Cardiac fibroblast (primary cell): ENCODE measurements at regions not wholly inside any gene's neighbourhood (a gene's known extent, or its start where the extent isn't known, plus 50 kb on each side); places are given as distances from the start of the nearest gene placed in this dataset.
"Not testable (repeated sequence)": the region's sequence is repeated elsewhere in the genome, so short reads cannot be mapped to it uniquely, and the experiment has no call there.

Experiments used
- DNase-seq, 2 donors: peaks; one replicate each; pipeline versions ENCODE4 v3.0.0 to v3.0.0-alpha.2; 2010; ENCODE audit warnings: low read depth in 2 of 2
- H3K4me3 ChIP-seq, 2 donors: replicated peaks in 1 of 2; 1 replicate in 1 of 2; 2 replicates in 1 of 2; pipeline ENCODE4 v1.5.1; 2011; ENCODE audit warnings: low read depth in 2 of 2, low read length in 2 of 2, mild to moderate bottlenecking in 2 of 2, moderate library complexity in 1 of 2
- TF ChIP-seq, protein P1 (sequence below): IDR thresholded peaks from one replicate; pipeline ENCODE4 v1.5.1; 2011; ENCODE audit warnings: low read depth, mild to moderate bottlenecking, low read length, inconsistent platforms

DNA sequence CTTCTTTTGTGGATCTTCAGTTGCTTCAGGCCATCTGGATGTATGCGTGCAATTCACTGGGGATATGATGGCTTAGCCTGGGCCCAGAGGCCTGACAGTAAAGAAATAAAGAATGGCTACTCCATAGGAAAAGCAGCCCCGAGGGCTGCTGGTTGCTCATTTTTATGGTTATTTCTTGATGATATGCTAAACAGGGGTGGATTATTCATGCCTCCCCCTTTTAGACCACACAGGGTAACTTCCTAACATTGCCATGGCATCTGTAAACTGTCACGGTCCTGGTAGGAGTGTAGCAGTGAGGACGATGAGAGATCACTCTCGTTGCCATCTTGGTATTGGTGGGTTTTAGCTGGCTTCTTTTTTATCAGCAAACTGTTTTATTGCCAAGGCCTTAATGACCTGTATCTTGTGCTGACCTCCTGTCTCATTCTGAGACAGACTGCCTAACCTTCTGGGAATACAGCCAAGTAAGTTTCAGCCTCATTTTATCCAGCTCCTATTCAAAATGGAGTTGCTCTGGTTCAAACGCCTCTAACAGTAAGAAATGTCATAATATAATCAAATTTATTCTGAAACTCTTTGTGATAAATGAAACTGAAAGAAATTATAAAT is 60.5 kb downstream of the DSEL start:
- no peak for DNase-seq

DNA sequence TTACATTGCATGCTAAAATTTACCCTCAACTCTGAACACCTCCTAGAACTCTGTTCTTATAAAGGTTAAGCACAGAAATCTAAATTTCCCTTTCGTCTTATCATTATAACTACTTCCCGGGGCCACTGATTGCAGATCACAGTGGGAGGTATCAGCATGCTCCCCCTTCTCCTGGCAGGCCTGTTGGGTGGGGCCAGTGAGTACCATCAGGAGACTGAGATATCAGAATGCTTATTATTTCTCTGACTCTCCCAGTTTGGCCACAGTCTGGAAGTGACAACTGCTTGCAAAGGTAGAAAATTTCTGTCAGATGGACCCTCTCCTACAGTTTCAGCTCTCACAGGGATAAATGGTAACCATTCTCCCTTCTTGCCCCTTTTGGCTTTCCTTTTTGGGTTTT is 62.6 kb downstream of the DSEL start:
- TF ChIP-seq, protein P1, sequence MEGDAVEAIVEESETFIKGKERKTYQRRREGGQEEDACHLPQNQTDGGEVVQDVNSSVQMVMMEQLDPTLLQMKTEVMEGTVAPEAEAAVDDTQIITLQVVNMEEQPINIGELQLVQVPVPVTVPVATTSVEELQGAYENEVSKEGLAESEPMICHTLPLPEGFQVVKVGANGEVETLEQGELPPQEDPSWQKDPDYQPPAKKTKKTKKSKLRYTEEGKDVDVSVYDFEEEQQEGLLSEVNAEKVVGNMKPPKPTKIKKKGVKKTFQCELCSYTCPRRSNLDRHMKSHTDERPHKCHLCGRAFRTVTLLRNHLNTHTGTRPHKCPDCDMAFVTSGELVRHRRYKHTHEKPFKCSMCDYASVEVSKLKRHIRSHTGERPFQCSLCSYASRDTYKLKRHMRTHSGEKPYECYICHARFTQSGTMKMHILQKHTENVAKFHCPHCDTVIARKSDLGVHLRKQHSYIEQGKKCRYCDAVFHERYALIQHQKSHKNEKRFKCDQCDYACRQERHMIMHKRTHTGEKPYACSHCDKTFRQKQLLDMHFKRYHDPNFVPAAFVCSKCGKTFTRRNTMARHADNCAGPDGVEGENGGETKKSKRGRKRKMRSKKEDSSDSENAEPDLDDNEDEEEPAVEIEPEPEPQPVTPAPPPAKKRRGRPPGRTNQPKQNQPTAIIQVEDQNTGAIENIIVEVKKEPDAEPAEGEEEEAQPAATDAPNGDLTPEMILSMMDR: no peak

More for the DNA sequence above, 60.5 kb downstream of the DSEL start:
- no peak overlapping the region for H3K4me3 ChIP-seq
- TF ChIP-seq, protein P1: no peak

DNA sequence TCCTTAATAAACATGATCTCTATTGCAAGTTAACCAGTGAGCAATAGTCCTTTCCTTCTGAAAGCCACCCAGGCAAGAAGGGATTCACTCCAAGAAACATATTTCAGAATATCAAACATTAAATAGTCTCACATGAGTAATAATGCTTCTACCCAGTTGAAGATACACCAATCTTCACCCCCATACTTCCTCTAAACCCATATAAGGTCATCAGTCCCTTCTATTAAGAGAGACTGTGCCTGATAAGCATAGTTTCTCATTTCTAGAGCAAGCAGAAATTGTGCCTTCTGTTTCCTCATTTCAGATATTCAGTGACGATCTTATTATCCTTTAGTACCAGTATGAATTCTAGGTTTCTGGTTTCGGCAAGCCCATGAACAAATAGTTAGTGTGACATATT is 64.6 kb downstream of the DSEL start:
- TF ChIP-seq, protein P1: no peak
- no peak for DNase-seq
- no peak overlapping the region for H3K4me3 ChIP-seq

More for the DNA sequence above, 62.6 kb downstream of the DSEL start:
- DNase-seq: no peak
- no peak overlapping the region for H3K4me3 ChIP-seq

DNA sequence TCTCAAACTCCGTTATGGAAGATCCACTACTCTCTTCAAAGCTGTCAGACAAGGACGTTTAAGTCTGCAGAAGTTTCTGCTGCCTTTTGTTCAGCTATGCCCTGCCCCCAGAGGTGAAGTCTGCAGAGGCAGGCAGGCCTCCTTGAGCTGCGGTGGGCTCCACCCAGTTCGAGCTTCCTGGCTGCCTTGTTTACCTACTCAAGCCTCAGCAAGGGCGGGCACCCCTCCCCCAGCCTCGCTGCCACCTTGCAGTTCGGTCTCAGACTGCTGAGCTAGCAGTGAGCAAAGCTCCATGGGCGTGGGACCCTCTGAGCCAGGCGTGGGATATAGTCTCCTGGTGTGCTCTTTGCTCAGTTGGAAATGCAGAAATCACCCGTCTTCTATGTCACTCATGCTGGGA is 65.4 kb downstream of the DSEL start:
- DNase-seq: not testable (repeated sequence)

DNA sequence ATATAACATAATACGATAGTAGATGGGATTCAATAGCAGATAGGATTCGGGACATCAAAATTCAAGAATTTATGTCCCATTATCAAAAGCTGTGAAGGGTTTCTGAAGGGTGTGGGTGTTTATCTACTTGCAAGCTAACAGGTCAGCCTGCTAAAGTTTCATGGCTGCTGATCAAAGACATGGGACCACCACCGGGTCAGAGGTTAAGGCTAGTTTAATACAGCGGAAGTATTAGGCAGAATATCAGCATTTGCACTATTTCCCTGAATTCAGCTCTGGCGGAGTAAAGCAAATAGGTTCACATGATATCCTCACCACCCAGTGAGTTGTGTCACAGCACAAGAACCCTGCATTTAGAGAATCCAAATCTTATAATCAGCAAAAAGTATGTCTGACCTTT is 82.5 kb downstream of the DSEL start:
- H3K4me3 ChIP-seq: no peak overlapping the region
- TF ChIP-seq, protein P1: no peak
- no peak for DNase-seq

More for the DNA sequence above, 65.4 kb downstream of the DSEL start:
- not testable (repeated sequence) for H3K4me3 ChIP-seq

DNA sequence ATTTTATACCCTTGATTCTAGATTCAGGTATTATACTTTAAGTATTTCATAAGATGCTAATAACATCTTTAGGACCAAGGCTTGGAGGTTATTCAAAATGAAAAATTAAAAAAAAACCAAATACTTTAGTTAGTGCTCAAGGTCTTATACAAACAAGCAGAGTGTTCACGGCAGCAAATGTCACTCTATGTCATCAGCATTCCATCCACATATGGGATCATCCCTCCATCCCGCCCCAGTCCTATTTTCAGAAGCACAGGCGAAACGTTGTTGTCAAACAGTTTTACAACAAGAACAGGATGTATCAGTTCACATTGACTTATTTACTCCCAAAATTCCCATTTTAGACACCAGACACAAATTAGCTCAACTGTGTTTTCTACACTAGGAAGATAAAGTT is 83.7 kb downstream of the DSEL start:
- TF ChIP-seq, protein P1: no peak
- DNase-seq: peak in 1 of 2 donors; percentile 53
- H3K4me3 ChIP-seq: no peak overlapping the region

DNA sequence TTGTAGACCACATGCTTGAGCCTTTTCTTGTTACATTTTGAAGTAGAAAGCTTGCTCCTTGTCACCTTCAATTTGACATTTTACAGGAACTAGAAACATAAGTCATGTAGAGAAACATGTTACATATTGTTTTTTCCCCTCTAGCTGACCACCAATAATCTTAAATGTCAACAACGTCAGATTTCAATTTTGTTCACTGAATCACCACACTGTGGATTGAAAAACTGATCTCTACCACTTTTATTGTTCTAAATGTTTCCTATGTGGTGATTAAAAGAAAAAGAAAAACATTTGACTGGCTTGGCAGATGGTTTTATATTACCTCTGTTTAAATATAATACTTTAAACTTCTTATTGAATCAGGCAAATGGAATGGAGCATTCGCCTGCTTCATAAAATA is 87.7 kb downstream of the DSEL start:
- TF ChIP-seq, protein P1: no peak
- no peak overlapping the region for H3K4me3 ChIP-seq
- peak; percentile 37 to 71 for DNase-seq
